ENCODE measurements at regions not wholly inside any gene's neighbourhood (a gene's known extent, or its start where the extent isn't known, plus 50 kb on each side); places are given as distances from the start of the nearest gene placed in this dataset.

DNA sequence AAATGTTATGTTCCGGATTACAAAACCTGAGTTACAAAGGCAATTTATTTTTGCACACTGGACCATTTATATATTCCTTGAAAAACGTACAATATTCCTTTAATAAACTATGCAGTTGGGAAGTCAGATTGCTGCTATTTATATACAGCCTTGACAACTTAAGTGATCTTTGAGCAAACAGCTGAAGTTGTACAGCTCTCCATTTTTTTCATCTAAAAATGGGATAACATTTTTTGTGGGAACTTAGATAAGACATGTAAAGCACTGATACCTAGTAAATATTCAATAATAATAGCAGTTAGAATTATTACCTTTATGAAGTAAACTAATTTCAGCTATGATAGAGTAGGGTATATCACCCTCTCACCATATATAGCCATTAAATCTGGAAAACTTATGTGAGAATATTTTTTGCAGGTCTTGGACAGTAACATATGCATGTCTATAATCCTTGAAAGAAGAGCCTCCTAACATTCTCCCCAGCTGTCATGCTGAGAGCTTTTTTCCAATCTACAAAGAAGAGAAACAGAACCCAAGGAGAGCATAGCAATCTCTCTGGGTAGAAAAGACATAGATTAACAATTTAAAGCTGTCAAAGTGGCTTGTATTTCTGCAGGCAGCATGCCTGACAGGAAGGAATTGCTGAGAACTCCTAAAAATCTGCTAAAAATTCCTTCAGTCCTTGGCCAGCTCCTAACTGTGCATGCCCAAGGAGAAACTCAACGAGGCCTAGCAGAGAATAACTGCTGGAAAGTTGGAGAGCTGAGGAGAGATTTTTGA is 326.0 kb downstream of the CRPPA start:
- ATAC-seq, result no peak
- TF ChIP-seq, protein P1, sequence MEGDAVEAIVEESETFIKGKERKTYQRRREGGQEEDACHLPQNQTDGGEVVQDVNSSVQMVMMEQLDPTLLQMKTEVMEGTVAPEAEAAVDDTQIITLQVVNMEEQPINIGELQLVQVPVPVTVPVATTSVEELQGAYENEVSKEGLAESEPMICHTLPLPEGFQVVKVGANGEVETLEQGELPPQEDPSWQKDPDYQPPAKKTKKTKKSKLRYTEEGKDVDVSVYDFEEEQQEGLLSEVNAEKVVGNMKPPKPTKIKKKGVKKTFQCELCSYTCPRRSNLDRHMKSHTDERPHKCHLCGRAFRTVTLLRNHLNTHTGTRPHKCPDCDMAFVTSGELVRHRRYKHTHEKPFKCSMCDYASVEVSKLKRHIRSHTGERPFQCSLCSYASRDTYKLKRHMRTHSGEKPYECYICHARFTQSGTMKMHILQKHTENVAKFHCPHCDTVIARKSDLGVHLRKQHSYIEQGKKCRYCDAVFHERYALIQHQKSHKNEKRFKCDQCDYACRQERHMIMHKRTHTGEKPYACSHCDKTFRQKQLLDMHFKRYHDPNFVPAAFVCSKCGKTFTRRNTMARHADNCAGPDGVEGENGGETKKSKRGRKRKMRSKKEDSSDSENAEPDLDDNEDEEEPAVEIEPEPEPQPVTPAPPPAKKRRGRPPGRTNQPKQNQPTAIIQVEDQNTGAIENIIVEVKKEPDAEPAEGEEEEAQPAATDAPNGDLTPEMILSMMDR (IDR thresholded peaks at IDR 0.05 in 4 of 5, conservative IDR thresholded peaks at IDR 0.05 in 1 of 5), result no peak
- TF ChIP-seq POLR2A (IDR thresholded peaks at IDR 0.05), result no peak
- Histone ChIP-seq H3K27ac (no peak overlapping the region), H3K36me3 (no peaks in the 10 kb centered on the region), H3K9me3 (no peaks in the 10 kb centered on the region), H3K27me3 (no peaks in the 10 kb centered on the region), H3K4me1 (no peaks in the 10 kb centered on the region), H3K4me3 (no peak overlapping the region)
- in situ Hi-C loops (cut with MboI; ENCODE audit: low sequenced_read_pairs in 4 of 4) (loop anchor here in 1 of 4 donors (25.0 kb wide), 1 partner anchor 783 kb away; no protein-coding TSS in a partner anchor), intact Hi-C loops (cut with DNase I; ENCODE audit: low total_unique reads) (no loop called here)
- no peak for DNase-seq

DNA sequence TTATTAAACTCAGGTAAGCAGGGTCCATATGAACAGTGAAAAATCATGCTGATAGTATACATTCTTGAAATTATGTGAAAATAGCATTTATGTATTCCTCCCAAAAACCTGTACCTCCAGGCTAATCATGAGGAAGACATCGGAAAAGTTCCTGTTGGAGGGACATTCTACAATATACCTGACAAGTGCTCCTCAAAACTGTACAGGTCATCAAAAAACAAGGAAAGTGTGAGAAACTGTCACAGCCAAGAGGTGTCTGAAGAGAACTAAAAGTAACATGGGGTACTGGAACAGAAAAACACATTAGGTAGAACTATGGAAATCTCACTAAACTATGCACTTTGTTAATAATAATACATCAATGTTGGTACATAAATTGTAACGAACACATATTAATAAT is 326.7 kb downstream of the CRPPA start:
- no peak for TF ChIP-seq POLR2A (IDR thresholded peaks at IDR 0.05)
- TF ChIP-seq, protein P1 (IDR thresholded peaks at IDR 0.05 in 4 of 5, conservative IDR thresholded peaks at IDR 0.05 in 1 of 5), result no peak
- Histone ChIP-seq H3K36me3 (no peaks in the 10 kb centered on the region), H3K27ac (no peak overlapping the region), H3K4me1 (no peaks in the 10 kb centered on the region), H3K4me3 (no peak overlapping the region), H3K9me3 (no peaks in the 10 kb centered on the region), H3K27me3 (no peaks in the 10 kb centered on the region)
- in situ Hi-C loops (cut with MboI; ENCODE audit: low sequenced_read_pairs in 4 of 4) (loop anchor here in 1 of 4 donors (25.0 kb wide), 1 partner anchor 782 kb away; no protein-coding TSS in a partner anchor), intact Hi-C loops (cut with DNase I; ENCODE audit: low total_unique reads) (no loop called here)
- ATAC-seq, result no peak
- no peak for DNase-seq

DNA sequence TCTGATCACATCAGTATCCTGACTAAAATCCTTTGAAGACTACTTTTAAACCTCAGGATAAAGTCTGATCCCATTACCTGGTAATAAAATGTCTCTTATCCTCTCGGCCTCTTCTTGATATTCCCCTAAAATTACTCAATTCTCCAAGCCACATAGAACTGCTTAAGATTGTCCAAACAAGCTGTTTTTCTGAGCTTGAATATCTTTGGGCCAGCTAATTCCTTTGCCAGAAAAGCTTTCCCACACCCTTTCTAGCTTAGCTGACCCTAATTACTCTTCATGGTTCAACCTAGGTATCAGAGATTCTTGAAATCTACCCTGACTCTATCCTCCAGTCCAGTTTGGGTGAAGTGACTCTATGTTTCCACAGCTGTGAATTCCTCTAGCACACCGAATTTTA is 328.6 kb downstream of the CRPPA start:
- Histone ChIP-seq H3K4me3 (no peak overlapping the region), H3K4me1 (no peaks in the 10 kb centered on the region), H3K27ac (no peak overlapping the region), H3K27me3 (no peaks in the 10 kb centered on the region), H3K36me3 (no peaks in the 10 kb centered on the region), H3K9me3 (no peaks in the 10 kb centered on the region)
- ATAC-seq, result no peak
- in situ Hi-C loops (cut with MboI; ENCODE audit: low sequenced_read_pairs in 4 of 4) (loop anchor here in 1 of 4 donors (25.0 kb wide), 1 partner anchor 780 kb away; no protein-coding TSS in a partner anchor), intact Hi-C loops (cut with DNase I; ENCODE audit: low total_unique reads) (no loop called here)
- TF ChIP-seq, protein P1 (IDR thresholded peaks at IDR 0.05 in 4 of 5, conservative IDR thresholded peaks at IDR 0.05 in 1 of 5), result no peak
- no peak for TF ChIP-seq POLR2A (IDR thresholded peaks at IDR 0.05)
- DNase-seq, result no peak

DNA sequence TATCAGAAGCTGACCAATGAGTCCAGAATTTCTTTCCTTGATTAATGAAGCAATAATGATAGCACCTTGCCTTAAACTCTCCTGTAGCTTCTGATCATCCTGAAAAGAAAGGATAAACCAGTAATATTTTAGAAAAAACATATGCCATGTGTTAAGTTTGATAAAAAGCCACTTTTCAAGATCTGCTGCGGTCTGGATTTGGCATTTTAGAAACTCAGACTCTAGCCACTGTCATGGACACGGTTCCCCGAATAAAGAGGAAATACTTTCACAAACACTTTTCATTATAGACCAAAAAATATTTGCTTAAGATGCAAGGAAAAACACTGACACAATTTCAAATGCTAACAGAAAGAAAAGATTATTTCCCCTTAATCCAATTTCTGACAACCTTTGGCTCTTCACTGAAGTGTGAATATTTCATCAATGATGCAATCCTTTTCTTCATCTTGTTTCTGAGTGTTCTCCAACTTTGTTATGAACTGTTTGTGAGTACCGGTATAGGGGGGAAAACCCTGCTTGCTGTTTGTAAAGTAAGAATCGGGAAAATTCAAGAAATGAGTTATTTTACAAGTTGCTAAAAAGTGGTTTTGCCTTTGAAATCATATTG is 329.5 kb downstream of the CRPPA start:
- H3K27ac ChIP-seq, result no peak overlapping the region
- ATAC-seq, result no peak

More for the DNA sequence above, 329.5 kb downstream of the CRPPA start:
- H3K27me3 ChIP-seq, result no peaks in the 10 kb centered on the region
- no peaks in the 10 kb centered on the region for H3K4me1 ChIP-seq
- intact Hi-C loops (cut with DNase I; ENCODE audit: low total_unique reads) (no loop called here), in situ Hi-C loops (cut with MboI; ENCODE audit: low sequenced_read_pairs in 4 of 4) (loop anchor here in 1 of 4 donors (25.0 kb wide), 1 partner anchor 780 kb away; no protein-coding TSS in a partner anchor)
- no peaks in the 10 kb centered on the region for H3K36me3 ChIP-seq
- no peak for DNase-seq
- H3K9me3 ChIP-seq, result no peaks in the 10 kb centered on the region
- TF ChIP-seq, protein P1 (IDR thresholded peaks at IDR 0.05 in 4 of 5, conservative IDR thresholded peaks at IDR 0.05 in 1 of 5), result no peak
- TF ChIP-seq POLR2A (IDR thresholded peaks at IDR 0.05), result no peak
- H3K4me3 ChIP-seq, result no peak overlapping the region
